GM21381 (cell line): ENCODE measurements at regions not wholly inside any gene's neighbourhood (a gene's known extent, or its start where the extent isn't known, plus 50 kb on each side); places are given as distances from the start of the nearest gene placed in this dataset.

ENCODE experiments used
- ATAC-seq: cut with Tn5 transposase; IDR thresholded peaks from one replicate; pipeline ENCODE4 v1.9.1; 2021; ENCODE audit warnings: mild to moderate bottlenecking, moderate library complexity; ENCODE audit not compliant: unreplicated experiment

GRCh38 chr6:94389218-94389617, 969.9 kb upstream of the EPHA7 start:
- no peak for ATAC-seq

- no peak for ATAC-seq
Observed at GRCh38 chr6:94377835-94378234, 958.5 kb upstream of the EPHA7 start.

DNA sequence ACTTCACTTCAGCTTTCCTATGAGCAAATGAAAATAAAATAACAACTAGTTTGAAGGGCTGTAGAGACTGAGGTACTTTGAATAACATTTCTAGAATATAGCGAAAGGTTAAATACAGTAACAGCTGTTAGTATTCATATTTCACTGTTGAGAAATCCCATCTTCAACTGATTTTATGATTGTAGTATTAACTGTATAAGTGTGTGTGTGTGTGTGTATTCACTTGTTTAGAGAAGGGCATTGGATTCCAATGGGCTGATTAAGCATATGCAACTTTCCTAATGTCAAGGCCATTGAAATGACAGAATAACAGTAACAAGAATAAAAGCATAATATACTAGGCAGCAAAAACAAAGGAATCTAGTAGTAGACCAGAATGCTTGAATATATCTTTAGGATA, 957.5 kb upstream of the EPHA7 start:
- ATAC-seq: no peak

GRCh38 chr6:94372229-94372628, 952.9 kb upstream of the EPHA7 start:
- ATAC-seq: no peak

DNA sequence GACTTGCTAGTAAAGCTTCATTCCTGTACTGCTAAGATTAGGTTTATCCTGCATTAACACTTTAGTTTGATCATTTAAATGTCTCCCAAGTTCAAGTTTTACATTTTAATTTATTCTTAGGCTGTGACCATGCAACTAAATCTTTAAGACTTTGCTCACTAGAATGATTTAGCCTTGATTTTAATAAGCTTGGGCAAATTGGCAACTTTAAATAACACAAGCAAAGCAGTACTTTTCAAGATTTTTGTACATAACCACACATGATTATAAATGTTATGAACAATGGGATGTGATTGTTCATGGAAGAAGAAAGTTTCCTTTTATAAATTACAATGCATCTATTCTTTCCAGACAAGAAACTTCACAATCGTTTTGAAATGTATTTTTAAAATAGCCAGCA, 948.0 kb upstream of the EPHA7 start:
- ATAC-seq: no peak

GRCh38 chr6:94362061-94362864, 942.9 kb upstream of the EPHA7 start:
- ATAC-seq: no peak

- no peak for ATAC-seq
Observed at GRCh38 chr6:94361304-94362060, 942.1 kb upstream of the EPHA7 start.

GRCh38 chr6:94357381-94357980, 938.1 kb upstream of the EPHA7 start:
- ATAC-seq: no peak

GRCh38 chr6:94350833-94351232, 931.5 kb upstream of the EPHA7 start:
- ATAC-seq: no peak

DNA sequence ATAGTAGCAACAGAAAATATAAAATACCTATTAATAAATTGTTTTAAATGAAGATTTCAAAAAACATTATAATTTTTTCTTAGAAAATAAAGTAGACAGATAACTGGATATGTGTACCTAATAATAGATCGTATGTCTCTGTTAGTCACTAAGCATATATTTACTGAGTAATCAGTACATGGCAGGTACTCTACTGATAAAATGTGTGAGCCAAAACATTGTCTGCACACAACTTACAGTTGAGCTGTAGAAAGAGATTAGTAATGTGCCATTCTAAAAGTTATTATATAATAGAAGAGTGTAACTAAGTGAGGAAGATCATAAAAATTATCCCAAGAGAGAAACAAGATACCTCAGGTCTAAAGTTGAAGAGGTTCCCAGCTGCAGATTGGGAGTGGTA, 929.9 kb upstream of the EPHA7 start:
- no peak for ATAC-seq

GRCh38 chr6:94344866-94345265, 925.5 kb upstream of the EPHA7 start:
- ATAC-seq: no peak

- ATAC-seq: no peak
Observed at GRCh38 chr6:94341173-94341572, 921.8 kb upstream of the EPHA7 start.

GRCh38 chr6:94323853-94324252, 904.5 kb upstream of the EPHA7 start:
- ATAC-seq: no peak

DNA sequence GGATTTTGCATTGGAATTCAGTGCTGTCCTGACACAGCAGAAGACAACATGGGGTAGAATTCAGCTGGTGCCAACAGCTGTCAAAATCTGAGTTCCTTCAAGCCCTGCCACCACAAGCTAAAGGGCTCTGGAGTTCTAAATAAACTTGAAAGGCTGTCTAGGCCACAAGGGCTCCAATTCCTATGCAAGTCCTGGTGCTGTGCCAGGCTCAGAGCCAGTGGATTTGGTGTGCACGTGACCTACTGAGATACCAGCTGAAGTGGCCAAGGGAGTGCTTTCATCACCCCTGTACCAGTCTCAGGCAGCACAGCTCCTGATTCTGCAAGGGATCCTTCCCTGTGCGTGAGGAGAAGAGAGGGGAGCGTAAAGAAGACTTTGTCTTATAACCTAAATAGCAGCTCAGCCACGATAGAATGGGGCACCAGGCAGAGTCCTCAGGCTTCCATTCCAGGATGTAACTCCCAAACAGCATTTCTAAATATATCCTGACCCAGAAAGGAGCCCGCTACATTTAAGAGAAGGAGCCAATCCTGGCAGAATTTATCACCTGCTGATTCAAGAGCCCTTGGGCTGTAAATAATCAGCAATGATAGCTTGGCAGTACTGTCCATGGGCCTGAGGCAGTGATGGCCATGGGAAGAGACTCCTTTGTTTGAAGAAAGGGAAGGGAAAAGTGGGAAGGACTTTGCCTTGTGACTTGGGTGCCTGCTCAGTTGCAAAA, 881.2 kb upstream of the EPHA7 start:
- ATAC-seq: no peak

DNA sequence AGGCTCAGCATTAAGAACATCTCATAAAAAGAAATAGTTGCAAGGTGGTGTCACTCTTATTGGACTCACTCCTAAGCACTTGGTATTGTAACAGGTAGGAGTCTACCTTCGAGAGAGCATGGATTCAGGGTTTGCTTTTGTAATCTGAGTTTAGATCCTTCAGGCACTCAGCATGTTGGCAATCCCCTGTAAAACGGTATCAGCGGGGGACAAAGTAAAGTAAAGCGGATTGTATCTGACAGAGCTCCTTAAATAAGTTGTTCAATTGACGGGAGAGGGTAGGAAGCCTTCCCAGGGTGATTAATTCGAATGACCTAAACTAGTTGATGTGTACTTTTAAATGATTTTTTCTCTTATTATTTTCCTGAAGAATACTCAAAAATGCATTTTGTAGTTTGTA, 869.8 kb upstream of the EPHA7 start:
- no peak for ATAC-seq

DNA sequence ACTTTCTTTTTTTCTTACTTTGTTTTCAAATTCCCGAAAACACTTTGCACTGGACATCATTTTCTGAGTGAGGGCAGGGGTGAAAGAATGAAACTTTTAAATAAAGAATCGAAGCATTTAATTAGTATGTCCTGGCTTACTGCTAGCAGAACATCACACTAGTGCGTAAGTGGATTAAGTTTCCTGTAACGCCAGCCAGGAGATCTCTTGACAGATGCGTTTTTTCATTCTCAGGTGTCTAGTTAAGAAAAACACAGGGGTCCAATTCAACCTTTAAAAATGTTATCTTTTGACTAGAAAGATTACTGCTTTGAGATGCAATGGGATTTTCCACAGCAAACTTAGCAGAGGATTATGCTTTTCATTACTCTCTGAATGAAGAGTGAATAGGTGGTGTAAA, 858.8 kb upstream of the EPHA7 start:
- no peak for ATAC-seq

- ATAC-seq: no peak
Observed at GRCh38 chr6:94272327-94272726, 853.0 kb upstream of the EPHA7 start.

DNA sequence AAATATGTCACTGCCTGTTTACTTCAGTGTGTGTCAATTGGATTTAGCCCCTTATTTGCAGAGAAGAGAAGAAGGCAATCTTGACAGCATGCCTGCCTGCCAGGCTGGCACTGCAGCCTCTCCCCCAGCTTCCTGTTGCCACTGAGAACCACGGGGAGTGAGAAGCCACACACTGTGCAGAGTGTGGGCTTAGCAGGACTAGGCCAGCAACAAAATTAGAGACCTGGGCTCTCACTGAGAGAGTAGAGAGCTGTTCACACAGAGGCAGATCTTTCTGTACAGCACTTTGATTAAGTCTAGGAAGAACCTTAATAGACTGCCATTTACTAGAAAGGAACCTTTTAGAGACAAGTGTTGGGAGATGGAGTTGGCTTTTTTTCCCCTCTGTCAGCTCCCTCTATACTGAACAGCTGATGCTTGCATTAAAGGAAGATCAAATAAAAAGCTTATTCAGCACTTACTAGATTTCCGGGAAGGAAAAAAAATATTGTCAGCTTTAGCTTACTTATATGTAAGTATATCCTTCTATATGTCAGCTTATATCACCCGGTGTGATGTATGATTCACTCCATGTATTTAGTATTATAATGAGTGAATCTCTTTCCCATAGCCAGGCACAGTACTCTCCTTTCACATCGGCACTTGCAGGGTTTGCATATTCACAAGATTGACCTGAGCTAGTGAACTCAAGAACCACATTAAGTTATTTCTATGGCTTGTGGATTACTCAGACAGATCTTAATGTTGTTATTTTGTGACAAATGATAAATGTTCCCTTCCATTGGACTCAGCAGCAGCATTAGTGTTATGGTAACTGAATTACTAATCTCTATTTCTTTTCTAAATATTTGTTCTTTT, 851.0 kb upstream of the EPHA7 start:
- no peak for ATAC-seq

GRCh38 chr6:94269256-94269655, 849.9 kb upstream of the EPHA7 start:
- ATAC-seq: no peak

DNA sequence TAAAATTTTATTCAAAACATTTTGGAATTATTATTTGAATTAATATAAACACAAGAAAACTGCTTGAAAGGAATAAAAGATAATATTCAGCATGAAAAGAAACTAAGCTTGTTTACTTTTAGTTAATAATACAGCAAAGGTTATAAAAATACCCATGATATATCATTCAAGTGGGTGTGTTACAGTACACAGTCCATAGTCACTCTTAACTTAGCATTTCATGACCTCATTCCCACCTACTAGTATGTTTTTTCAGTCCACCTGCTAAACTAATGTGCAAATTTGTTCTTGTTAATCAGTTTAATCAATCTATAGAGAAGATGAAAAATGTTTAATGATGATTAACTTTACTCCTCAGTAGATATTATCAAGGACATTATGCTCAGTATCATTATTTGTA, 841.4 kb upstream of the EPHA7 start:
- no peak for ATAC-seq
